ENCODE measurements at regions not wholly inside any gene's neighbourhood (a gene's known extent, or its start where the extent isn't known, plus 50 kb on each side); places are given as distances from the start of the nearest gene placed in this dataset.

DNA sequence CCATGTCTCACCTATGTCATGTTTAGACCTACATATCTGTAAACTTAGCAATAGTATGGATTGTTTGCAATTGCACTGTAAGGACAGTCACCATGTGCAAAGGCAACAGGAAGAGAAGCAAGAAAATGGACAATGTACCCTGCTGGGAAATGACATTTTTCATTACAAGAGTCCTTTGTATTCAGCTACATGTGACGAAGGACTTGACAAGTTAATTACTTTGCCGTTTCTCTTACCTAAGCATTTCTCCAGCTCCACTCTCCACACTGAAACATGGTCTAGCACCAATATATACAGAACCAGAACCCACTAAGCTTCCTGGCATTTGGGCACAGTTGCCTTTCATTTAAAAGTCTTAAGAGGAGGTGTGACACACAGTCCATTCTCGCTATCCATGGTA lies 76.6 kb upstream of the PFKP start:
- no peak for TF ChIP-seq POLR2AphosphoS5 (IDR thresholded peaks at IDR 0.05)
- TF ChIP-seq, protein P1, sequence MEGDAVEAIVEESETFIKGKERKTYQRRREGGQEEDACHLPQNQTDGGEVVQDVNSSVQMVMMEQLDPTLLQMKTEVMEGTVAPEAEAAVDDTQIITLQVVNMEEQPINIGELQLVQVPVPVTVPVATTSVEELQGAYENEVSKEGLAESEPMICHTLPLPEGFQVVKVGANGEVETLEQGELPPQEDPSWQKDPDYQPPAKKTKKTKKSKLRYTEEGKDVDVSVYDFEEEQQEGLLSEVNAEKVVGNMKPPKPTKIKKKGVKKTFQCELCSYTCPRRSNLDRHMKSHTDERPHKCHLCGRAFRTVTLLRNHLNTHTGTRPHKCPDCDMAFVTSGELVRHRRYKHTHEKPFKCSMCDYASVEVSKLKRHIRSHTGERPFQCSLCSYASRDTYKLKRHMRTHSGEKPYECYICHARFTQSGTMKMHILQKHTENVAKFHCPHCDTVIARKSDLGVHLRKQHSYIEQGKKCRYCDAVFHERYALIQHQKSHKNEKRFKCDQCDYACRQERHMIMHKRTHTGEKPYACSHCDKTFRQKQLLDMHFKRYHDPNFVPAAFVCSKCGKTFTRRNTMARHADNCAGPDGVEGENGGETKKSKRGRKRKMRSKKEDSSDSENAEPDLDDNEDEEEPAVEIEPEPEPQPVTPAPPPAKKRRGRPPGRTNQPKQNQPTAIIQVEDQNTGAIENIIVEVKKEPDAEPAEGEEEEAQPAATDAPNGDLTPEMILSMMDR (IDR thresholded peaks at IDR 0.05), result no peak
